K562 (cell line): ENCODE measurements at regions not wholly inside any gene's neighbourhood (a gene's known extent, or its start where the extent isn't known, plus 50 kb on each side); places are given as distances from the start of the nearest gene placed in this dataset.

Experiments
- ATAC-seq: fragments of 200-7000 bp; cut with Tn5 transposase; 3 replicates; pipeline ENCODE4 v1.9.1; 2020; ENCODE audit warnings: moderate library complexity
- BruUV-seq: library from RNA; stranded (reverse); fragments of 400-500 nt; replicated peaks from 2 replicates; lab custom pipeline; 2021; lab: Mats Ljungman, UMichigan
- CTCF ChIA-PET: fragments of 300-600 bp; formaldehyde crosslinking; extraction: SDS; loops from one replicate; lab custom pipeline; 2021; ENCODE audit warnings: low intra/inter-chr PET ratio; lab: Yijun Ruan, JAX
- POLR2A ChIA-PET: fragments of 300-600, 350-650 bp; sonication (Branson Sonifier 250); formaldehyde crosslinking; extraction: SDS; loops from one replicate; lab custom pipeline; 2021; ENCODE audit warnings: antibody characterized with exemption, inconsistent platforms; lab: Yijun Ruan, JAX
- DNase-seq, 4 experiments: peaks; one replicate each; pipeline versions ENCODE4 v3.0.0 to v3.0.0-alpha.2; 2011 to 2018; ENCODE audit warnings: low spot score in 3 of 4, mixed read lengths in 3 of 4; ENCODE audit errors: extremely low read depth in 1 of 4
- FAIRE-seq: peaks from 2 replicates; lab custom pipeline; 2011; peaks lifted over from hg19 to GRCh38; lab: Jason Lieb, UNC
- H2AFZ ChIP-seq: 2 replicates; pipeline ENCODE4 v1.6.0; 2011; ENCODE audit warnings: low read depth, low read length, control low read depth, inconsistent platforms
- H3K27ac ChIP-seq: fragments of 200-600 bp; 3 replicates; pipeline ENCODE4 v1.8.0; 2011; ENCODE audit warnings: low read depth, mild to moderate bottlenecking, control low read depth, inconsistent platforms, low read length, moderate library complexity, mixed read lengths; ENCODE audit errors: extremely low read depth
- H3K27me3 ChIP-seq, 2 experiments: fragments of 300-600 bp in 1 of 2; 2 replicates in 1 of 2; 3 replicates in 1 of 2; pipeline versions ENCODE4 v1.6.0 to v1.8.0; 2011; ENCODE audit warnings: inconsistent platforms in 2 of 2, low read length in 2 of 2, mild to moderate bottlenecking in 1 of 2, mixed read lengths in 1 of 2, moderate library complexity in 1 of 2; ENCODE audit not compliant: control insufficient read depth in 2 of 2, insufficient read depth in 2 of 2
- H3K36me3 ChIP-seq: fragments of 300-600 bp; 3 replicates; pipeline ENCODE4 v1.8.0; 2011; ENCODE audit warnings: mild to moderate bottlenecking, low read length, inconsistent platforms; ENCODE audit not compliant: control insufficient read depth, insufficient read depth
- H3K4me1 ChIP-seq, 2 experiments: fragments of 200-600 bp in 1 of 2; replicated peaks in 1 of 2; 2 replicates in 1 of 2; 3 replicates in 1 of 2; pipeline versions ENCODE4 v1.5.1 to v1.8.0; 2011; ENCODE audit warnings: inconsistent platforms in 2 of 2, low read length in 2 of 2, mild to moderate bottlenecking in 1 of 2, mixed read lengths in 1 of 2, moderate library complexity in 1 of 2; ENCODE audit not compliant: control insufficient read depth in 2 of 2, insufficient read depth in 2 of 2
- H3K4me2 ChIP-seq: 2 replicates; pipeline ENCODE4 v1.6.1; 2011; ENCODE audit warnings: low read length, control low read depth, inconsistent platforms, mixed read lengths; ENCODE audit not compliant: insufficient read depth
- H3K4me3 ChIP-seq: fragments of 200-600 bp; sonication (generic), shearing (Covaris generic); 2 replicates; pipeline ENCODE4 v1.5.1; 2016; ENCODE audit warnings: control low read depth, inconsistent platforms
- H3K79me2 ChIP-seq: fragments of 200-600 bp; 3 replicates; pipeline ENCODE4 v1.8.0; 2011; ENCODE audit warnings: low read length, inconsistent platforms; ENCODE audit not compliant: control insufficient read depth, insufficient read depth
- H3K9ac ChIP-seq, 2 experiments: 2 replicates each; pipeline versions ENCODE4 v1.6.0 to v1.6.1; 2011; ENCODE audit warnings: low read depth in 2 of 2, low read length in 2 of 2, control low read depth in 1 of 2, inconsistent platforms in 1 of 2, mild to moderate bottlenecking in 1 of 2, mixed read lengths in 1 of 2; ENCODE audit not compliant: insufficient read depth in 1 of 2
- H3K9me1 ChIP-seq: one replicate; pipeline ENCODE4 v1.6.0; 2011; ENCODE audit warnings: inconsistent platforms, mild to moderate bottlenecking, low read length, moderate library complexity; ENCODE audit not compliant: control insufficient read depth, insufficient read depth
- H3K9me3 ChIP-seq: replicated peaks from 2 replicates; pipeline ENCODE4 v1.5.1; 2011; ENCODE audit warnings: low read depth, low read length, inconsistent platforms; ENCODE audit not compliant: control insufficient read depth, insufficient read depth
- H4K20me1 ChIP-seq: replicated peaks from 2 replicates; pipeline ENCODE4 v1.6.1; 2011; ENCODE audit warnings: low read length, inconsistent platforms, mixed read lengths; ENCODE audit not compliant: control insufficient read depth, insufficient read depth
- CBX3 ChIP-seq, 2 experiments: IDR thresholded peaks; 1 replicate in 1 of 2; 2 replicates in 1 of 2; pipeline ENCODE4 v1.6.1; 2012; ENCODE audit warnings: inconsistent platforms in 2 of 2, low read length in 2 of 2, borderline replicate concordance in 1 of 2, control low read depth in 1 of 2
- CC2D1A ChIP-seq: fragments of 450-650 bp; IDR thresholded peaks from 2 replicates; pipeline ENCODE4 v1.6.1; 2017; ENCODE audit warnings: mild to moderate bottlenecking
- ESRRB ChIP-seq: fragments of 250-450 bp; sonication (Bioruptor Pico); IDR thresholded peaks from 2 replicates; pipeline ENCODE4 v1.5.0; 2020; ENCODE audit warnings: mild to moderate bottlenecking, moderate library complexity, borderline replicate concordance
- GTF3C2 ChIP-seq: IDR thresholded peaks from 3 replicates; pipeline ENCODE4 v1.6.1; 2011; ENCODE audit warnings: borderline replicate concordance, mild to moderate bottlenecking, moderate library complexity; ENCODE audit not compliant: insufficient read length; ENCODE audit errors: extremely low read depth
- NR1H2 ChIP-seq: sonication (generic); formaldehyde crosslinking; IDR thresholded peaks from 2 replicates; pipeline ENCODE4 v1.4.0; 2020; ENCODE audit warnings: mild to moderate bottlenecking, missing genetic modification reagents
- STAT5A ChIP-seq: IDR thresholded peaks from 2 replicates; pipeline ENCODE4 v1.6.1; 2012; ENCODE audit warnings: low read length, inconsistent platforms, borderline replicate concordance
- STAT5B ChIP-seq: fragments of 250-450 bp; sonication (Bioruptor Pico); IDR thresholded peaks from 2 replicates; pipeline ENCODE4 v1.8.0; 2021; ENCODE audit warnings: mild to moderate bottlenecking, inconsistent platforms
- TSHZ1 ChIP-seq: fragments of 250-450 bp; sonication (Bioruptor Pico); IDR thresholded peaks from 2 replicates; pipeline ENCODE4 v1.4.0; 2020; ENCODE audit warnings: mild to moderate bottlenecking, moderate library complexity
- ZNF436 ChIP-seq: fragments of 250-450, 450-650 bp; sonication (Bioruptor Pico); formaldehyde crosslinking; IDR thresholded peaks from 2 replicates; pipeline ENCODE4 v1.7.0; 2020; ENCODE audit warnings: mild to moderate bottlenecking
- ZNF717 ChIP-seq: fragments of 250-450 bp; sonication (Bioruptor Pico); IDR thresholded peaks from 2 replicates; pipeline ENCODE4 v1.5.0; 2021
- WGBS: fragments of 100-300 bp; shearing (Covaris generic); methylation state at CpG from one replicate; pipeline ENCODE4 v1.1.6; 2016; ENCODE audit warnings: low coverage, mixed read lengths; ENCODE audit not compliant: insufficient coverage; ENCODE audit errors: missing lambda C conversion rate; 5-methylcytosine and 5-hydroxymethylcytosine counted together
- in situ Hi-C: fragments of 300-500 bp; cut with MboI; formaldehyde crosslinking; loops from 4 replicates; pipeline ENCODE4 v1.15.0; 2018; ENCODE audit warnings: inconsistent platforms, mixed read lengths
- intact Hi-C: fragments of 100-400 bp; cut with micrococcal nuclease; formaldehyde crosslinking; loops from 2 replicates; pipeline ENCODE4 v1.14.2; 2022

GRCh38 chr13:47409778-47410177 is 512.9 kb upstream of the HTR2A start:
- ChIA-PET POLR2A (no interaction called here), CTCF (no interaction called here)
- Histone ChIP-seq H4K20me1 (no peaks in the 10 kb centered on the region), H3K9ac (no peak overlapping the region), H3K79me2 (no peaks in the 10 kb centered on the region), H3K4me1 (no peaks in the 10 kb centered on the region), H3K27me3 (no peaks in the 10 kb centered on the region), H3K4me2 (no peak overlapping the region), H3K36me3 (no peaks in the 10 kb centered on the region), H3K27ac (no peak overlapping the region), H3K9me1 (no peaks in the 10 kb centered on the region), H3K9me3 (no peaks in the 10 kb centered on the region), H3K4me3 (no peak overlapping the region), H2AFZ (no peak overlapping the region)
- FAIRE-seq (no peak), ATAC-seq (no peak), DNase-seq (no peak)
- intact Hi-C loops, result no loop called here
- 0% methylated on average over 1 of the region's 1 CpG for WGBS
- in situ Hi-C loops, result no loop called here
- TF ChIP-seq ZNF717 (CRISPR knock-in tag), result no peak
- TF ChIP-seq ESRRB (CRISPR knock-in tag), result no peak
- no peak for TF ChIP-seq NR1H2 (CRISPR knock-in tag)
- TF ChIP-seq STAT5B (CRISPR knock-in tag), result no peak
- no peak for TF ChIP-seq GTF3C2
- TF ChIP-seq CBX3 (IDR thresholded peaks at IDR 0.05; ENCODE audit: borderline replicate concordance in 1 of 2, low read length in 2 of 2), result no peak
- no peak for TF ChIP-seq ZNF436 (CRISPR knock-in tag)
- TF ChIP-seq STAT5A, result no peak
- TF ChIP-seq CC2D1A, result no peak
- TF ChIP-seq TSHZ1 (CRISPR knock-in tag), result no peak
- no TSS peak for BruUV-seq
